MM.1S (cell line): ENCODE measurements at regions not wholly inside any gene's neighbourhood (a gene's known extent, or its start where the extent isn't known, plus 50 kb on each side); places are given as distances from the start of the nearest gene placed in this dataset.

Experiments used
- CTCF ChIP-seq: fragments of 300-600 bp; sonication (generic); IDR thresholded peaks from 2 replicates; pipeline ENCODE4 v1.5.1; 2016; ENCODE audit warnings: antibody characterized with exemption, low read length, mixed read lengths
- EZH2 ChIP-seq: fragments of 300-600 bp; sonication (generic); optimal IDR thresholded peaks from 2 replicates; pipeline ENCODE3; 2017; ENCODE audit warnings: low read depth, mild to moderate bottlenecking, antibody characterized with exemption, low read length, mixed read lengths
- EZH2phosphoT487 ChIP-seq: fragments of 300-600 bp; sonication (generic); IDR thresholded peaks from 2 replicates; pipeline ENCODE4 v1.6.1; 2018; ENCODE audit warnings: antibody characterized with exemption, low read length

- TF ChIP-seq EZH2phosphoT487 (no peak), CTCF (no peak), EZH2 (no peak)
These were observed 397.8 kb upstream of the USP24 start for GRCh38 chr1:55612988-55613387.
